B cell (primary cell): ENCODE measurements at regions not wholly inside any gene's neighbourhood (a gene's known extent, or its start where the extent isn't known, plus 50 kb on each side); places are given as distances from the start of the nearest gene placed in this dataset.

ENCODE experiments used
- ATAC-seq: fragments of 200-7000 bp; cut with Tn5 transposase; one replicate; pipeline ENCODE4 v1.10.0; 2021; ENCODE audit warnings: low read depth, mild to moderate bottlenecking, moderate number of reproducible peaks, moderate library complexity
- CTCF ChIA-PET: fragments of 350-600 bp; sonication (Branson Sonifier 250); formaldehyde crosslinking; loops from one replicate; lab custom pipeline; 2021; ENCODE audit warnings: antibody characterized with exemption, inconsistent platforms; lab: Charles Lee
- POLR2A ChIA-PET: fragments of 350-600 bp; sonication (Branson Sonifier 250); formaldehyde crosslinking; loops from one replicate; lab custom pipeline; 2021; ENCODE audit warnings: antibody characterized with exemption; lab: Charles Lee
- DNase-seq: peaks from one replicate; pipeline ENCODE4 v3.0.0; 2013
- H2AFZ ChIP-seq: 2 replicates; pipeline ENCODE4 v1.6.1; 2012; ENCODE audit warnings: mild to moderate bottlenecking, low read depth, low read length; ENCODE audit not compliant: insufficient read depth, poor library complexity, severe bottlenecking
- H3K27ac ChIP-seq, 2 donors: 1 replicate in 1 of 2; 2 replicates in 1 of 2; pipeline ENCODE4 v1.5.1; 2012 to 2013; ENCODE audit warnings: low read length in 2 of 2, mild to moderate bottlenecking in 2 of 2, moderate library complexity in 1 of 2
- H3K27me3 ChIP-seq, 4 experiments: fragments of 200-600 bp in 1 of 4; sonication (generic) in 1 of 4; replicated peaks in 1 of 4; 1 replicate in 2 of 4; 2 replicates in 2 of 4; pipeline versions ENCODE4 v1.6.1 to v1.7.0; 2013 to 2016; ENCODE audit warnings: low read length in 3 of 4, mild to moderate bottlenecking in 2 of 4, mixed read lengths in 1 of 4, moderate library complexity in 1 of 4; ENCODE audit not compliant: insufficient read depth in 4 of 4, control insufficient read depth in 3 of 4; ENCODE audit errors: control extremely low read depth in 1 of 4
- H3K36me3 ChIP-seq, 2 experiments: replicated peaks in 1 of 2; 1 replicate in 1 of 2; 2 replicates in 1 of 2; pipeline versions ENCODE4 v1.6.1 to v1.7.1; 2013; ENCODE audit warnings: low read length in 1 of 2; ENCODE audit not compliant: insufficient read depth in 2 of 2, control insufficient read depth in 1 of 2; ENCODE audit errors: control extremely low read depth in 1 of 2, extremely low read depth in 1 of 2
- H3K4me1 ChIP-seq, 2 donors: fragments of 200-600 bp in 1 of 2; sonication (generic) in 1 of 2; 1 replicate in 1 of 2; 2 replicates in 1 of 2; pipeline versions ENCODE4 v1.5.1 to v1.6.1; 2013 to 2017; ENCODE audit warnings: low read length in 2 of 2; ENCODE audit not compliant: control insufficient read depth in 2 of 2, insufficient read depth in 2 of 2
- H3K4me2 ChIP-seq: replicated peaks from 2 replicates; pipeline ENCODE3; 2012; ENCODE audit warnings: mild to moderate bottlenecking, low read depth, low read length; ENCODE audit not compliant: poor library complexity, severe bottlenecking
- H3K4me3 ChIP-seq, 5 experiments: fragments of 200-600 bp in 1 of 5; sonication (generic) in 1 of 5; 1 replicate in 3 of 5; 2 replicates in 2 of 5; pipeline versions ENCODE4 v1.5.1 to v1.7.0; 2011 to 2016; ENCODE audit warnings: low read length in 4 of 5, mild to moderate bottlenecking in 4 of 5, low read depth in 2 of 5, control low read depth in 1 of 5, moderate library complexity in 1 of 5; ENCODE audit not compliant: insufficient read depth in 1 of 5; ENCODE audit errors: control extremely low read depth in 1 of 5, extremely low read depth in 1 of 5
- H3K79me2 ChIP-seq: fragments of 200-600 bp; sonication (generic); one replicate; pipeline ENCODE4 v1.6.0; 2016; ENCODE audit warnings: low read length; ENCODE audit not compliant: control insufficient read depth, insufficient read depth
- H3K9ac ChIP-seq: fragments of 200-600 bp; sonication (generic); 2 replicates; pipeline ENCODE4 v1.6.1; 2017; ENCODE audit warnings: mild to moderate bottlenecking, low read length, moderate library complexity
- H3K9me3 ChIP-seq, 3 donors: one replicate each; pipeline versions ENCODE4 v1.6.1 to v1.7.1; 2013; ENCODE audit warnings: low read length in 2 of 3; ENCODE audit not compliant: control insufficient read depth in 2 of 3, insufficient read depth in 1 of 3; ENCODE audit errors: control extremely low read depth in 1 of 3
- H4K20me1 ChIP-seq: 2 replicates; pipeline ENCODE4 v1.6.0; 2012; ENCODE audit warnings: mild to moderate bottlenecking, low read length; ENCODE audit not compliant: insufficient read depth, control insufficient read depth, poor library complexity, severe bottlenecking
- H3K27ac Mint-ChIP-seq: one replicate; pipeline ENCODE4 v1.8.0; 2021; ENCODE audit warnings: mixed read lengths
- H3K27me3 Mint-ChIP-seq: one replicate; pipeline ENCODE4 v1.8.0; 2021; ENCODE audit warnings: mixed read lengths
- H3K4me1 Mint-ChIP-seq: one replicate; pipeline ENCODE4 v1.8.0; 2021; ENCODE audit warnings: mixed read lengths
- H3K4me3 Mint-ChIP-seq: one replicate; pipeline ENCODE4 v1.8.0; 2021; ENCODE audit warnings: mixed read lengths
- H3K9me3 Mint-ChIP-seq: one replicate; pipeline ENCODE4 v1.8.0; 2022; ENCODE audit warnings: mixed read lengths; ENCODE audit not compliant: insufficient read depth
- CTCF ChIP-seq: fragments of 200-600 bp; IDR thresholded peaks from one replicate; pipeline ENCODE4 v1.8.0; 2022; ENCODE audit warnings: antibody characterized with exemption, mild to moderate bottlenecking
- EZH2 ChIP-seq: IDR thresholded peaks from 2 replicates; pipeline ENCODE4 v1.6.1; 2012; ENCODE audit warnings: borderline replicate concordance, low read depth, mild to moderate bottlenecking, moderate library complexity, low read length; ENCODE audit not compliant: insufficient read depth, poor library complexity, severe bottlenecking
- WGBS: methylation state at CpG from one replicate; pipeline ENCODE4 v1.1.5; 2013; ENCODE audit warnings: missing lambda C conversion rate; ENCODE audit not compliant: insufficient coverage; 5-methylcytosine and 5-hydroxymethylcytosine counted together
- intact Hi-C: fragments of 100-400 bp; cut with micrococcal nuclease; formaldehyde crosslinking; loops from one replicate; pipeline ENCODE4 v1.10.0; 2022

GRCh38 chr17:34730816-34731215, 151.4 kb downstream of the TMEM132E start:
- intact Hi-C loops, result no loop called here
- no peak for ATAC-seq
- CTCF ChIA-PET, result no interaction called here

GRCh38 chr17:34728771-34729310, 149.5 kb downstream of the TMEM132E start:
- no peaks in the 10 kb centered on the region for H4K20me1 ChIP-seq
- DNase-seq (no peak), ATAC-seq (no peak)
- no peaks in the 10 kb centered on the region for H3K4me1 ChIP-seq
- no peak overlapping the region for H3K4me3 ChIP-seq
- POLR2A ChIA-PET, result no interaction called here
- no peaks in the 10 kb centered on the region for H3K36me3 ChIP-seq
- no peaks in the 10 kb centered on the region for H3K27me3 ChIP-seq
- no peak overlapping the region for H3K4me3 Mint-ChIP-seq
- no peak overlapping the region for H3K9ac ChIP-seq
- H3K27ac Mint-ChIP-seq, result no peak overlapping the region
- TF ChIP-seq CTCF (no peak), EZH2 (no peak)
- no peak overlapping the region for H3K27ac ChIP-seq
- H3K27me3 Mint-ChIP-seq, result peaks cover 19% of the 10 kb centered on the region
- CTCF ChIA-PET, result interaction anchor here (0.6 to 1.6 kb wide), 2 partner anchors 11 to 859 kb away, joined by 3 read pairs; no protein-coding TSS in a partner anchor
- H3K4me1 Mint-ChIP-seq, result no peaks in the 10 kb centered on the region
- 77% methylated on average over 8 of the region's 10 CpGs for WGBS
- no peak overlapping the region for H2AFZ ChIP-seq
- H3K4me2 ChIP-seq, result no peak overlapping the region
- H3K79me2 ChIP-seq, result no peaks in the 10 kb centered on the region
- H3K9me3 ChIP-seq, result peaks cover 0 to 7% (median 0%) of the 10 kb centered on the region in 3 donors
- intact Hi-C loops, result no loop called here
- peaks cover 3% of the 10 kb centered on the region for H3K9me3 Mint-ChIP-seq

More at GRCh38 chr17:34730816-34731215, 151.4 kb downstream of the TMEM132E start:
- Histone ChIP-seq H3K4me3 (no peak overlapping the region), H4K20me1 (no peaks in the 10 kb centered on the region), H3K9ac (no peak overlapping the region), H3K4me1 (no peaks in the 10 kb centered on the region), H3K27ac (no peak overlapping the region), H3K4me2 (no peak overlapping the region), H3K9me3 (peaks cover 0 to 7% (median 0%) of the 10 kb centered on the region in 3 donors), H3K36me3 (no peaks in the 10 kb centered on the region), H2AFZ (no peak overlapping the region), H3K27me3 (no peaks in the 10 kb centered on the region), H3K79me2 (no peaks in the 10 kb centered on the region)
- no peak overlapping the region for H3K27ac Mint-ChIP-seq
- POLR2A ChIA-PET, result no interaction called here
- H3K4me1 Mint-ChIP-seq, result no peaks in the 10 kb centered on the region
- H3K9me3 Mint-ChIP-seq, result peaks cover 3% of the 10 kb centered on the region
- no peak overlapping the region for H3K4me3 Mint-ChIP-seq
- 72% methylated on average over 3 of the region's 3 CpGs for WGBS
- DNase-seq, result no peak
- TF ChIP-seq CTCF (no peak), EZH2 (no peak)
- peaks cover 23% of the 10 kb centered on the region for H3K27me3 Mint-ChIP-seq
